Activated CD8-positive, alpha-beta T cell treated with anti-CD3 and anti-CD28 coated beads for 36 hours (primary cell): ENCODE measurements at regions not wholly inside any gene's neighbourhood (a gene's known extent, or its start where the extent isn't known, plus 50 kb on each side); places are given as distances from the start of the nearest gene placed in this dataset.

Experiments used
- ATAC-seq: fragments of 200-7000 bp; cut with Tn5 transposase; one replicate; pipeline ENCODE4 v1.10.0; 2021; ENCODE audit warnings: mild to moderate bottlenecking, moderate library complexity
- CTCF ChIA-PET: fragments of 350-600 bp; sonication (Branson Sonifier 250); formaldehyde crosslinking; loops from one replicate; lab custom pipeline; 2021; ENCODE audit warnings: antibody characterized with exemption; lab: Charles Lee
- POLR2A ChIA-PET: fragments of 350-600 bp; sonication (Branson Sonifier 250); formaldehyde crosslinking; loops from one replicate; lab custom pipeline; 2021; ENCODE audit warnings: antibody characterized with exemption; lab: Charles Lee
- DNase-seq: peaks from one replicate; pipeline ENCODE4 v3.0.0-alpha.2; 2020
- H3K27ac Mint-ChIP-seq: one replicate; pipeline ENCODE4 v1.8.0; 2021; ENCODE audit warnings: mild to moderate bottlenecking, mixed read lengths
- H3K27me3 Mint-ChIP-seq: one replicate; pipeline ENCODE4 v1.8.0; 2021; ENCODE audit warnings: mixed read lengths
- H3K36me3 Mint-ChIP-seq: one replicate; pipeline ENCODE4 v1.8.0; 2021; ENCODE audit warnings: low read depth, mixed read lengths
- H3K4me1 Mint-ChIP-seq: one replicate; pipeline ENCODE4 v1.8.0; 2021; ENCODE audit warnings: low read depth, mixed read lengths
- H3K4me3 Mint-ChIP-seq: one replicate; pipeline ENCODE4 v1.8.0; 2021; ENCODE audit warnings: mild to moderate bottlenecking, moderate library complexity, mixed read lengths
- H3K9me3 Mint-ChIP-seq: one replicate; pipeline ENCODE4 v1.8.0; 2021; ENCODE audit warnings: mixed read lengths
- intact Hi-C: fragments of 100-400 bp; cut with micrococcal nuclease; formaldehyde crosslinking; loops from one replicate; pipeline ENCODE4 v1.10.0; 2022
- TF ChIP-seq, protein P1 (sequence below): fragments of 200-600 bp; IDR thresholded peaks from one replicate; pipeline ENCODE4 v1.8.0; 2022; ENCODE audit warnings: antibody characterized with exemption, mild to moderate bottlenecking

DNA sequence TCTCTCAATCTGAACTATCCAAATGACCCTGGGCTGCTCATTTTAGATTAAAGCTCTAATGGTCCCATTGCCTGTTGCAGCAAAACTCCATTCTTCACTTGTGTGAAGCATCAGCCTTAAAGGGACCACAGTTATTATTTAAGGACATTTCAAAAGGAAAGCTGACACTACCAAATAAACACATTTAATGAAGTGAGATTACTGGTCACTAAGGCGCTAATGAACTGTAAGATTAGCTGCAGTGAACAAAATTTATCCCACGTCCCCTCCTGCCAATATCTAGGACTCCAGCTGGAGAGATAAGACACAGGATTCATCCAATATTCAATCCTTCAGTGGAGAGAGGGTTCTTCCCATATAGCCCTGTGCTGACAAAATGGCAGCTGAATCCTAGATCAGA lies 1029.2 kb upstream of the SEL1L start:
- intact Hi-C loops: no loop called here
- H3K36me3 Mint-ChIP-seq: no peaks in the 10 kb centered on the region
- no peak overlapping the region for H3K4me3 Mint-ChIP-seq
- TF ChIP-seq, protein P1, sequence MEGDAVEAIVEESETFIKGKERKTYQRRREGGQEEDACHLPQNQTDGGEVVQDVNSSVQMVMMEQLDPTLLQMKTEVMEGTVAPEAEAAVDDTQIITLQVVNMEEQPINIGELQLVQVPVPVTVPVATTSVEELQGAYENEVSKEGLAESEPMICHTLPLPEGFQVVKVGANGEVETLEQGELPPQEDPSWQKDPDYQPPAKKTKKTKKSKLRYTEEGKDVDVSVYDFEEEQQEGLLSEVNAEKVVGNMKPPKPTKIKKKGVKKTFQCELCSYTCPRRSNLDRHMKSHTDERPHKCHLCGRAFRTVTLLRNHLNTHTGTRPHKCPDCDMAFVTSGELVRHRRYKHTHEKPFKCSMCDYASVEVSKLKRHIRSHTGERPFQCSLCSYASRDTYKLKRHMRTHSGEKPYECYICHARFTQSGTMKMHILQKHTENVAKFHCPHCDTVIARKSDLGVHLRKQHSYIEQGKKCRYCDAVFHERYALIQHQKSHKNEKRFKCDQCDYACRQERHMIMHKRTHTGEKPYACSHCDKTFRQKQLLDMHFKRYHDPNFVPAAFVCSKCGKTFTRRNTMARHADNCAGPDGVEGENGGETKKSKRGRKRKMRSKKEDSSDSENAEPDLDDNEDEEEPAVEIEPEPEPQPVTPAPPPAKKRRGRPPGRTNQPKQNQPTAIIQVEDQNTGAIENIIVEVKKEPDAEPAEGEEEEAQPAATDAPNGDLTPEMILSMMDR: no peak
- ATAC-seq (no peak), DNase-seq (no peak)
- H3K27me3 Mint-ChIP-seq: no peaks in the 10 kb centered on the region
- ChIA-PET CTCF (no interaction called here), POLR2A (no interaction called here)
- H3K9me3 Mint-ChIP-seq: peaks cover 4% of the 10 kb centered on the region
- H3K27ac Mint-ChIP-seq: no peak overlapping the region
- H3K4me1 Mint-ChIP-seq: no peaks in the 10 kb centered on the region

GRCh38 chr14:82565825-82566224 lies 1032.2 kb upstream of the SEL1L start:
- TF ChIP-seq, protein P1: no peak
- Mint-ChIP-seq H3K27ac (no peak overlapping the region), H3K4me3 (no peak overlapping the region), H3K36me3 (no peaks in the 10 kb centered on the region), H3K9me3 (peaks cover 2% of the 10 kb centered on the region), H3K27me3 (no peaks in the 10 kb centered on the region), H3K4me1 (no peaks in the 10 kb centered on the region)
- no peak for ATAC-seq
- intact Hi-C loops: no loop called here
- no peak for DNase-seq
- CTCF ChIA-PET: no interaction called here
- POLR2A ChIA-PET: no interaction called here

DNA sequence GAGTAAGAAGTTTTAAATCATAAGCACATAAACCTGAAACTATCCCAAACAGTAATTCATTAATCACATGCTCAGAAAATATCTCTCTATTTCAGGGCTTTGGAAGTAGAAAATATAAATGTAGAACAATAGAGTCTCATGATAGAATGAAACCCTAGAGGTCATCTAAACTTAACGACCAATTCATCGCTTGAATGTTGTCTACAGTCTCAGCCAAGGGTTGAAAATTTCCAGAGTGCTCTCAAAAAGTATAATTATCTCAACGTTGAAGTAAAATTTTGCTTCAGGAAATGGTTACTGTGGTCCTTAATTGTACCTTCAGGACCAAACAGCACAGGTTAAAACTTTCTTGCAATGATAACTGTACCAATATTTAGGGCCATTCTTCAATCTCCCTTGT lies 1053.6 kb upstream of the SEL1L start:
- Mint-ChIP-seq H3K27ac (no peak overlapping the region), H3K36me3 (no peaks in the 10 kb centered on the region), H3K4me1 (no peaks in the 10 kb centered on the region), H3K27me3 (no peaks in the 10 kb centered on the region), H3K4me3 (no peak overlapping the region), H3K9me3 (peaks cover 5% of the 10 kb centered on the region)
- no peak for DNase-seq
- ChIA-PET POLR2A (no interaction called here), CTCF (no interaction called here)
- intact Hi-C loops: no loop called here
- TF ChIP-seq, protein P1: no peak
- no peak for ATAC-seq

DNA sequence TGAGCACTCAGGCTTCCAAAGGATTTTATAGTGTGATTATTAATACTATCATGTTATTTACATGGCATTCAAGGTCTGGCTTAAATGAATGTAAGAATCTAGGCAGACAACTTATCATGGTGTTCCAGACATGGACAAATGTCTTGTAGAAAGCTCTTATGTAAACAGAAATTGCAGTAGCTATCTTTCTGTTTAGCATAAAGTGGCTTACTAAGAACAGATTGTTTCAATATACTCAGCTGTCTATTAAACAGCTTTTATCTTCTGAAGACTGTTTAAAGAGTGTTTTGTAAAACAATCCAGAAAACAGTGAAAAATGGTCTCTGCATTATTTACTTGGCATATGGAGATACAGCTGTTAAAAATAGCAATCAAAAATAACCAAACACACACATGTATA lies 1061.8 kb upstream of the SEL1L start:
- DNase-seq: no peak
- H3K4me1 Mint-ChIP-seq: no peaks in the 10 kb centered on the region
- POLR2A ChIA-PET: no interaction called here
- H3K27ac Mint-ChIP-seq: no peak overlapping the region
- TF ChIP-seq, protein P1: no peak
- H3K9me3 Mint-ChIP-seq: peaks cover 3% of the 10 kb centered on the region
- H3K27me3 Mint-ChIP-seq: no peaks in the 10 kb centered on the region
- no peaks in the 10 kb centered on the region for H3K36me3 Mint-ChIP-seq
- no peak overlapping the region for H3K4me3 Mint-ChIP-seq
- ATAC-seq: no peak
- intact Hi-C loops: no loop called here
- CTCF ChIA-PET: no interaction called here

DNA sequence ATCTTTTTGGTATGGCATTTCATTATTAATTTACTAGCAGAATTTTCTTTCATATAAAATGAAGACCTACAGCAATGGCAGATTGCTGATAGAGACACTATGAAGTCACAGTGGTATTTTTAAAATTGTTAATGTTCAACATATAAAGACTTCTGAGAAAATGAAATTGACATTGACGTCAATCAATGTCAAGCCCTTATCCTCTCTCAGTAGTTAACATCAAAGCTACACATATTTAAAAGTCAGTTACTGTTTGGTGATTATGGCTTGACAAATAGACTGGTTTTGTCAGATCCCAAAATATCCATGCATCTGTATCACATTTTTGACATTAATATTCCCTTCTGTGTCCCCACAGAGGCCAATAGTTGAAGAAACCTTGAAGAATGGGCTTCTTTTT lies 1069.1 kb upstream of the SEL1L start:
- DNase-seq: no peak
- Mint-ChIP-seq H3K27ac (no peak overlapping the region), H3K9me3 (peaks cover 8% of the 10 kb centered on the region), H3K27me3 (no peaks in the 10 kb centered on the region), H3K4me3 (no peak overlapping the region), H3K36me3 (no peaks in the 10 kb centered on the region), H3K4me1 (no peaks in the 10 kb centered on the region)
- TF ChIP-seq, protein P1: no peak
- no peak for ATAC-seq
- POLR2A ChIA-PET: no interaction called here
- CTCF ChIA-PET: no interaction called here
- intact Hi-C loops: no loop called here
